GM23248 (cell line): ENCODE measurements at regions not wholly inside any gene's neighbourhood (a gene's known extent, or its start where the extent isn't known, plus 50 kb on each side); places are given as distances from the start of the nearest gene placed in this dataset.

Source experiments
- EZH2 ChIP-seq: fragments of 200-600 bp; sonication (generic); IDR thresholded peaks from 2 replicates; pipeline ENCODE4 v1.6.1; 2018; ENCODE audit warnings: antibody characterized with exemption, mild to moderate bottlenecking; ENCODE audit not compliant: insufficient read depth, poor library complexity, severe bottlenecking
- EZH2phosphoT487 ChIP-seq: fragments of 200-600 bp; sonication (generic); IDR thresholded peaks from 2 replicates; pipeline ENCODE4 v1.6.1; 2018; ENCODE audit warnings: antibody characterized with exemption, moderate library complexity, mild to moderate bottlenecking, low read depth; ENCODE audit not compliant: insufficient read depth

DNA sequence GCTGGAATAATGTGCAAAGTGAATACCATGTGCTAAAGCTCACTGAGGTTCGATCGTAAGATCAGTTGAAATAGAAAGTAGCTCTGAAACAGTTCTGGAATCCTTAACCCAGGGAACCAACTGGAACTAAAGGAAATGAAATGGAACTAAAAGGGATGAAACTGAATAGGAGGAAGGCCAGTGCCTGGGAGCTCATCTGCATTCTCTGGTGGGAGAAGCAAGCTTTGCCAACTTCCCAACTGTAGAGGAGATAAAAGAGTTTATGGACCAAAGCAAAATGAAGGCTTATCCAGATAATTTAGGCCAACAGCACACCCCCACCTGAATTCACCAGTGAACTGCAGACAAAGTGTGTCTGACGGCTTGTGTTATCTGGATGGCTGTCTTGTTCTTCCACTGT lies 188.6 kb upstream of the HABP2 start:
- TF ChIP-seq EZH2phosphoT487 (no peak), EZH2 (no peak)
